H1 (cell line): ENCODE measurements at regions not wholly inside any gene's neighbourhood (a gene's known extent, or its start where the extent isn't known, plus 50 kb on each side); places are given as distances from the start of the nearest gene placed in this dataset.

Experiments used
- CTCF ChIA-PET: fragments of 300-600 bp; sonication (Branson Sonifier 250); formaldehyde crosslinking; loops from one replicate; lab custom pipeline; 2021; ENCODE audit not compliant: partially characterized antibody; lab: Charles Lee
- POLR2A ChIA-PET: fragments of 300-600 bp; sonication (Branson Sonifier 250); formaldehyde crosslinking; loops from one replicate; lab custom pipeline; 2021; ENCODE audit warnings: inconsistent platforms; ENCODE audit not compliant: partially characterized antibody; lab: Charles Lee
- DNase-seq, 2 experiments: peaks; one replicate each; pipeline versions ENCODE4 v3.0.0 to v3.0.0-alpha.2; 2010 to 2022; ENCODE audit warnings: low spot score in 2 of 2, low read depth in 1 of 2, mixed read lengths in 1 of 2
- FAIRE-seq: peaks from 2 replicates; lab custom pipeline; 2011; peaks lifted over from hg19 to GRCh38; lab: Jason Lieb, UNC
- H2AFZ ChIP-seq: 2 replicates; pipeline ENCODE4 v1.8.1; 2012; ENCODE audit warnings: low read length, inconsistent platforms
- H2AK5ac ChIP-seq: 2 replicates; pipeline ENCODE4 v1.6.1; 2013; ENCODE audit warnings: low read depth, low read length
- H2BK120ac ChIP-seq: replicated peaks from 2 replicates; pipeline ENCODE3; 2013; ENCODE audit warnings: low read depth, low read length, inconsistent platforms
- H2BK12ac ChIP-seq: 2 replicates; pipeline ENCODE4 v1.6.1; 2013; ENCODE audit warnings: low read depth, low read length
- H2BK15ac ChIP-seq: 2 replicates; pipeline ENCODE4 v1.6.1; 2013; ENCODE audit warnings: low read length
- H2BK20ac ChIP-seq: 2 replicates; pipeline ENCODE4 v1.6.1; 2013; ENCODE audit warnings: low read length
- H2BK5ac ChIP-seq: 2 replicates; pipeline ENCODE4 v1.6.1; 2013; ENCODE audit warnings: low read depth, low read length
- H3K14ac ChIP-seq: 2 replicates; pipeline ENCODE4 v1.6.1; 2013; ENCODE audit warnings: inconsistent platforms; ENCODE audit not compliant: insufficient read length
- H3K18ac ChIP-seq: 2 replicates; pipeline ENCODE4 v1.6.1; 2013; ENCODE audit warnings: low read length; ENCODE audit errors: extremely low read depth
- H3K23ac ChIP-seq: 2 replicates; pipeline ENCODE4 v1.6.1; 2013; ENCODE audit warnings: inconsistent platforms; ENCODE audit not compliant: insufficient read length
- H3K23me2 ChIP-seq: 2 replicates; pipeline ENCODE4 v1.6.1; 2013; ENCODE audit warnings: low read depth, low read length
- H3K27ac ChIP-seq: 2 replicates; pipeline ENCODE4 v1.6.1; 2011; ENCODE audit warnings: low read depth, low read length, inconsistent platforms
- H3K27me3 ChIP-seq, 4 experiments: replicated peaks in 1 of 4; 1 replicate in 1 of 4; 2 replicates in 3 of 4; pipeline versions ENCODE4 v1.6.1 to v1.8.1; 2011 to 2013; ENCODE audit warnings: low read length in 3 of 4, mild to moderate bottlenecking in 3 of 4, inconsistent platforms in 2 of 4, mixed read lengths in 2 of 4, moderate library complexity in 1 of 4; ENCODE audit not compliant: control insufficient read depth in 3 of 4, insufficient read depth in 3 of 4; ENCODE audit errors: extremely low read depth in 1 of 4
- H3K36me3 ChIP-seq, 4 experiments: 2 replicates each; pipeline versions ENCODE4 v1.6.1 to v1.8.1; 2011 to 2013; ENCODE audit warnings: mild to moderate bottlenecking in 4 of 4, low read length in 3 of 4, moderate library complexity in 2 of 4, control low read depth in 1 of 4, inconsistent platforms in 1 of 4; ENCODE audit not compliant: insufficient read depth in 4 of 4, control insufficient read depth in 2 of 4
- H3K4ac ChIP-seq: replicated peaks from 2 replicates; pipeline ENCODE3; 2013; ENCODE audit warnings: low read length, low read depth, mixed read lengths, inconsistent platforms; ENCODE audit not compliant: insufficient read length
- H3K4me1 ChIP-seq, 4 experiments: replicated peaks in 1 of 4; 1 replicate in 1 of 4; 2 replicates in 3 of 4; pipeline versions ENCODE4 v1.6.1 to v1.8.1; 2011 to 2013; ENCODE audit warnings: low read length in 3 of 4, inconsistent platforms in 2 of 4, mixed read lengths in 1 of 4; ENCODE audit not compliant: insufficient read depth in 4 of 4, control insufficient read depth in 3 of 4
- H3K4me2 ChIP-seq, 2 experiments: 2 replicates each; pipeline versions ENCODE4 v1.6.1 to v1.8.1; 2011 to 2013; ENCODE audit warnings: low read depth in 2 of 2, low read length in 2 of 2, control low read depth in 1 of 2, inconsistent platforms in 1 of 2, mild to moderate bottlenecking in 1 of 2; ENCODE audit not compliant: insufficient read depth in 1 of 2
- H3K4me3 ChIP-seq, 4 experiments: fragments of 200-600, 300-600 bp in 1 of 4; sonication (generic), shearing (Covaris generic), sonication (Bioruptor Twin) in 1 of 4; 2 replicates each; pipeline versions ENCODE4 v1.5.1 to v1.8.1; 2011 to 2016; ENCODE audit warnings: low read length in 4 of 4, low read depth in 3 of 4, control low read depth in 2 of 4, inconsistent platforms in 2 of 4, mild to moderate bottlenecking in 2 of 4, mixed read lengths in 1 of 4, moderate library complexity in 1 of 4; ENCODE audit not compliant: insufficient read depth in 2 of 4; ENCODE audit errors: extremely low read depth in 1 of 4
- H3K56ac ChIP-seq: replicated peaks from 2 replicates; pipeline ENCODE3; 2013; ENCODE audit warnings: low read depth, mild to moderate bottlenecking, mixed read lengths, low read length, inconsistent platforms; ENCODE audit not compliant: insufficient read length
- H3K79me1 ChIP-seq: 2 replicates; pipeline ENCODE4 v1.6.1; 2013; ENCODE audit warnings: low read depth, low read length, control low read depth
- H3K79me2 ChIP-seq, 2 experiments: 2 replicates each; pipeline versions ENCODE4 v1.6.1 to v1.8.1; 2012 to 2013; ENCODE audit warnings: low read length in 2 of 2, mild to moderate bottlenecking in 2 of 2, inconsistent platforms in 1 of 2; ENCODE audit not compliant: insufficient read depth in 2 of 2, control insufficient read depth in 1 of 2
- H3K9ac ChIP-seq, 4 experiments: replicated peaks in 1 of 4; 1 replicate in 1 of 4; 2 replicates in 3 of 4; pipeline versions ENCODE4 v1.6.1 to v1.8.1; 2011 to 2013; ENCODE audit warnings: low read depth in 3 of 4, low read length in 3 of 4, control low read depth in 2 of 4, mild to moderate bottlenecking in 2 of 4, moderate library complexity in 2 of 4, inconsistent platforms in 1 of 4; ENCODE audit errors: extremely low read depth in 1 of 4
- H3K9me3 ChIP-seq, 2 experiments: 2 replicates each; pipeline versions ENCODE4 v1.6.1 to v1.8.1; 2012 to 2013; ENCODE audit warnings: mild to moderate bottlenecking in 2 of 2, moderate library complexity in 2 of 2, control low read depth in 1 of 2, inconsistent platforms in 1 of 2, low read depth in 1 of 2, low read length in 1 of 2, mixed read lengths in 1 of 2; ENCODE audit not compliant: insufficient read depth in 2 of 2
- H4K20me1 ChIP-seq, 2 experiments: replicated peaks in 1 of 2; 2 replicates each; pipeline versions ENCODE3 to v1.8.1; 2011 to 2013; ENCODE audit warnings: inconsistent platforms in 2 of 2, low read length in 2 of 2, mild to moderate bottlenecking in 1 of 2; ENCODE audit not compliant: insufficient read depth in 2 of 2, control insufficient read depth in 1 of 2
- H4K5ac ChIP-seq: 2 replicates; pipeline ENCODE4 v1.6.1; 2013; ENCODE audit warnings: low read length, low read depth, mixed read lengths, inconsistent platforms; ENCODE audit not compliant: insufficient read length
- H4K8ac ChIP-seq: 2 replicates; pipeline ENCODE4 v1.8.0; 2013; ENCODE audit warnings: mild to moderate bottlenecking, moderate library complexity, low read length, inconsistent platforms; ENCODE audit not compliant: insufficient read depth; ENCODE audit errors: extremely low read depth
- H4K91ac ChIP-seq: replicated peaks from 2 replicates; pipeline ENCODE3; 2013; ENCODE audit warnings: low read length, mixed read lengths, inconsistent platforms; ENCODE audit not compliant: insufficient read length
- CEBPB ChIP-seq: IDR thresholded peaks from 2 replicates; pipeline ENCODE4 v1.6.1; 2012; ENCODE audit warnings: low read depth, low read length
- CTCF ChIP-seq, 3 experiments: IDR thresholded peaks; 1 replicate in 2 of 3; 2 replicates in 1 of 3; pipeline versions ENCODE4 v1.5.1 to v1.6.1; 2011; ENCODE audit warnings: low read length in 3 of 3, mild to moderate bottlenecking in 3 of 3, inconsistent platforms in 2 of 3, low read depth in 1 of 3, moderate library complexity in 1 of 3; ENCODE audit not compliant: insufficient read depth in 1 of 3; ENCODE audit errors: control extremely low read depth in 1 of 3
- EZH2 ChIP-seq: fragments of 200-600 bp; sonication (generic); IDR thresholded peaks from 2 replicates; pipeline ENCODE4 v1.7.1; 2012; ENCODE audit warnings: low read depth, mild to moderate bottlenecking, moderate library complexity, low read length, inconsistent platforms; ENCODE audit not compliant: severe bottlenecking
- FOSL1 ChIP-seq: IDR thresholded peaks from 2 replicates; pipeline ENCODE4 v1.6.1; 2011; ENCODE audit warnings: mild to moderate bottlenecking, low read depth, low read length, moderate library complexity; ENCODE audit not compliant: insufficient read depth
- GABPA ChIP-seq: IDR thresholded peaks from 2 replicates; pipeline ENCODE4 v1.6.1; 2011; ENCODE audit warnings: mild to moderate bottlenecking, low read length, moderate library complexity, borderline replicate concordance; ENCODE audit not compliant: insufficient read depth
- RNF2 ChIP-seq: fragments of 200-900, 300-1000 bp; sonication (generic); IDR thresholded peaks from 2 replicates; pipeline ENCODE4 v1.7.1; 2016; ENCODE audit warnings: borderline replicate concordance, low read depth, mild to moderate bottlenecking, antibody characterized with exemption, low read length; ENCODE audit not compliant: poor library complexity, severe bottlenecking; ENCODE audit errors: missing control alignments
- SIN3A ChIP-seq, 2 experiments: IDR thresholded peaks in 1 of 2; conservative IDR thresholded peaks in 1 of 2; 2 replicates each; pipeline ENCODE4 v1.6.1; 2011 to 2012; ENCODE audit warnings: low read length in 2 of 2, improper control_type of control experiment in 1 of 2, low read depth in 1 of 2, mild to moderate bottlenecking in 1 of 2
- TAF7 ChIP-seq: optimal IDR thresholded peaks from 2 replicates; pipeline ENCODE3; 2011; ENCODE audit warnings: low read depth, mild to moderate bottlenecking, inconsistent platforms, low read length, moderate library complexity, borderline replicate concordance
- WGBS, 2 experiments: shearing (Covaris generic) in 1 of 2; methylation state at CpG; one replicate each; pipeline versions ENCODE4 v1.1.6 to v1.1.7; 2013 to 2015; ENCODE audit warnings: low lambda C conversion rate in 2 of 2, mixed read lengths in 2 of 2, inconsistent platforms in 1 of 2, low coverage in 1 of 2, missing lambda C conversion rate in 1 of 2; ENCODE audit not compliant: insufficient replicate concordance in 2 of 2, insufficient coverage in 1 of 2, insufficient read length in 1 of 2; ENCODE audit errors: extremely low coverage in 1 of 2, missing lambda C conversion rate in 1 of 2; 5-methylcytosine and 5-hydroxymethylcytosine counted together

GRCh38 chr17:72414032-72414396 is 293.2 kb downstream of the SOX9 start:
- no peak overlapping the region for H3K4me3 ChIP-seq
- H2AFZ ChIP-seq, result no peak overlapping the region
- FAIRE-seq, result no peak
- no peak overlapping the region for H2AK5ac ChIP-seq
- TF ChIP-seq CEBPB (no peak), CTCF (IDR thresholded peaks at IDR 0.05; ENCODE audit: control extremely low read depth in 1 of 3, insufficient read depth in 1 of 3, low read depth in 1 of 3, low read length in 3 of 3) (no peak), GABPA (no peak), SIN3A (conservative IDR thresholded peaks at IDR 0.05 in 1 of 2, IDR thresholded peaks at IDR 0.05 in 1 of 2; ENCODE audit: low read depth in 1 of 2, low read length in 2 of 2) (no peak), FOSL1 (no peak), TAF7 (no peak), RNF2 (no peak), EZH2 (no peak)
- H3K4me1 ChIP-seq, result peaks cover 0 to 4% (median 0%) of the 10 kb centered on the region in 4 experiments; a peak in 1 of 7 replicates
- no peak overlapping the region for H3K27ac ChIP-seq
- H3K36me3 ChIP-seq, result no peaks in the 10 kb centered on the region
- no peak for DNase-seq
- no peak overlapping the region for H3K23ac ChIP-seq
- ChIA-PET POLR2A (no interaction called here), CTCF (interaction anchor here (0.8 to 1.1 kb wide), 2 partner anchors 22 to 1346 kb away, joined by 3 read pairs; no protein-coding TSS in a partner anchor)
- H3K9ac ChIP-seq, result no peak overlapping the region
- H2BK12ac ChIP-seq, result no peak overlapping the region
- no peak overlapping the region for H3K4ac ChIP-seq
- H3K27me3 ChIP-seq, result peaks cover 15 to 27% (median 19%) of the 10 kb centered on the region in 4 experiments
- H4K20me1 ChIP-seq, result no peaks in the 10 kb centered on the region
- H2BK20ac ChIP-seq, result no peak overlapping the region
- no peak overlapping the region for H3K14ac ChIP-seq
- H4K5ac ChIP-seq, result no peak overlapping the region
- H3K79me1 ChIP-seq, result no peaks in the 10 kb centered on the region
- H4K8ac ChIP-seq, result no peak overlapping the region
- H3K56ac ChIP-seq, result no peak overlapping the region
- no peak overlapping the region for H3K4me2 ChIP-seq
- H3K18ac ChIP-seq, result no peak overlapping the region
- no peaks in the 10 kb centered on the region for H3K79me2 ChIP-seq
- 88% methylated on average over 5 of the region's 5 CpGs; no CpG with 5 or more reads in 1 of the 2 experiments for WGBS, 2 experiments
- no peaks in the 10 kb centered on the region for H3K23me2 ChIP-seq
- H3K9me3 ChIP-seq, result peaks cover 2 to 5% of the 10 kb centered on the region in 2 experiments; a peak in 2 of 4 replicates
- H2BK120ac ChIP-seq, result no peak overlapping the region
- no peak overlapping the region for H2BK5ac ChIP-seq
- no peak overlapping the region for H2BK15ac ChIP-seq
- no peak overlapping the region for H4K91ac ChIP-seq
